ENCODE measurements at regions not wholly inside any gene's neighbourhood (a gene's known extent, or its start where the extent isn't known, plus 50 kb on each side); places are given as distances from the start of the nearest gene placed in this dataset.
"Not testable (repeated sequence)": the region's sequence is repeated elsewhere in the genome, so short reads cannot be mapped to it uniquely, and the experiment has no call there.

- Histone ChIP-seq H3K27ac (ENCODE audit: insufficient read depth in 1 of 2, low read depth in 1 of 2, low read length in 2 of 2, poor library complexity in 1 of 2, severe bottlenecking in 2 of 2) (no peak overlapping the region), H3K36me3 (ENCODE audit: control insufficient read depth in 4 of 4, insufficient read depth in 4 of 4, low read length in 3 of 4) (no peaks in the 10 kb centered on the region), H3K4me1 (ENCODE audit: control extremely low read depth in 1 of 4, control insufficient read depth in 4 of 4, insufficient read depth in 4 of 4, low read length in 3 of 4) (peaks cover 0 to 16% (median 12%) of the 10 kb centered on the region in 4 experiments), H3K27me3 (replicated peaks in 2 of 5; ENCODE audit: control insufficient read depth in 4 of 5, insufficient read depth in 5 of 5, low read length in 4 of 5) (peaks cover 0 to 47% (median 23%) of the 10 kb centered on the region in 5 experiments), H3K4me3 (ENCODE audit: control insufficient read depth in 1 of 7, extremely low read depth in 1 of 7, insufficient read depth in 4 of 7, low read depth in 2 of 7, low read length in 6 of 7) (peak overlapping the region in 6 of 7 experiments; percentile 10 to 64 (median 50)), H3K9me3 (ENCODE audit: control extremely low read depth in 1 of 5, control insufficient read depth in 4 of 5, insufficient read depth in 2 of 5, low read depth in 1 of 5, low read length in 4 of 5) (no peaks in the 10 kb centered on the region)
- WGBS (ENCODE audit: insufficient coverage), result 7% methylated on average over 26 of the region's 36 CpGs
- peak; percentile 8 to 45 (median 28) for DNase-seq
- POLR2A ChIA-PET, result no interaction called here
- CTCF ChIA-PET, result interaction anchor here (1.3 kb wide), 1 partner anchor 37 kb away, joined by 6 read pairs; no protein-coding TSS in a partner anchor
These were observed 82.1 kb downstream of the NENF start for GRCh38 chr1:212514782-212515181.

- Histone ChIP-seq H3K27me3 (replicated peaks in 2 of 5; ENCODE audit: control insufficient read depth in 4 of 5, insufficient read depth in 5 of 5, low read length in 4 of 5) (peaks cover 0 to 47% (median 23%) of the 10 kb centered on the region in 5 experiments), H3K4me1 (ENCODE audit: control extremely low read depth in 1 of 4, control insufficient read depth in 4 of 4, insufficient read depth in 4 of 4, low read length in 3 of 4) (peaks cover 0 to 16% (median 12%) of the 10 kb centered on the region in 4 experiments), H3K9me3 (ENCODE audit: control extremely low read depth in 1 of 5, control insufficient read depth in 4 of 5, insufficient read depth in 2 of 5, low read depth in 1 of 5, low read length in 4 of 5) (no peaks in the 10 kb centered on the region), H3K36me3 (ENCODE audit: control insufficient read depth in 4 of 4, insufficient read depth in 4 of 4, low read length in 3 of 4) (no peaks in the 10 kb centered on the region), H3K27ac (ENCODE audit: insufficient read depth in 1 of 2, low read depth in 1 of 2, low read length in 2 of 2, poor library complexity in 1 of 2, severe bottlenecking in 2 of 2) (no peak overlapping the region), H3K4me3 (ENCODE audit: control insufficient read depth in 1 of 7, extremely low read depth in 1 of 7, insufficient read depth in 4 of 7, low read depth in 2 of 7, low read length in 6 of 7) (peak overlapping the region in 2 of 7 experiments; percentile 13 to 64)
- CTCF ChIA-PET, result interaction anchor here (1.3 kb wide), 1 partner anchor 38 kb away, joined by 6 read pairs; no protein-coding TSS in a partner anchor
- whole genome bisulfite sequencing (ENCODE audit: insufficient coverage), result 71% methylated on average over 10 of the region's 12 CpGs
- peak in 2 of 3 donors; percentile 7 to 17 for DNase-seq
- POLR2A ChIA-PET, result no interaction called here
These were observed 82.6 kb downstream of the NENF start for GRCh38 chr1:212515329-212515760.

GRCh38 chr1:212516012-212516411 lies 83.3 kb downstream of the NENF start:
- DNase-seq; H3K27ac ChIP-seq (ENCODE audit: insufficient read depth in 1 of 2, low read depth in 1 of 2, low read length in 2 of 2, poor library complexity in 1 of 2, severe bottlenecking in 2 of 2); H3K36me3 ChIP-seq (ENCODE audit: control insufficient read depth in 4 of 4, insufficient read depth in 4 of 4, low read length in 3 of 4); CTCF ChIA-PET; H3K4me3 ChIP-seq (ENCODE audit: control insufficient read depth in 1 of 7, extremely low read depth in 1 of 7, insufficient read depth in 4 of 7, low read depth in 2 of 7, low read length in 6 of 7); H3K9me3 ChIP-seq (ENCODE audit: control extremely low read depth in 1 of 5, control insufficient read depth in 4 of 5, insufficient read depth in 2 of 5, low read depth in 1 of 5, low read length in 4 of 5); POLR2A ChIA-PET: not testable (repeated sequence)
- H3K27me3 ChIP-seq (replicated peaks in 2 of 5; ENCODE audit: control insufficient read depth in 4 of 5, insufficient read depth in 5 of 5, low read length in 4 of 5), result peaks cover 0 to 47% (median 23%) of the 10 kb centered on the region in 5 experiments
- WGBS (ENCODE audit: insufficient coverage), result 100% methylated on average over 2 of the region's 4 CpGs
- peaks cover 0 to 16% (median 12%) of the 10 kb centered on the region in 4 experiments for H3K4me1 ChIP-seq (ENCODE audit: control extremely low read depth in 1 of 4, control insufficient read depth in 4 of 4, insufficient read depth in 4 of 4, low read length in 3 of 4)

- no peaks in the 10 kb centered on the region for H3K36me3 ChIP-seq (ENCODE audit: control insufficient read depth in 4 of 4, insufficient read depth in 4 of 4, low read length in 3 of 4)
- CTCF ChIA-PET, result interaction anchor here (0.9 kb wide), 1 partner anchor 10 kb away, joined by 3 read pairs; no protein-coding TSS in a partner anchor
- no peaks in the 10 kb centered on the region for H3K9me3 ChIP-seq (ENCODE audit: control extremely low read depth in 1 of 5, control insufficient read depth in 4 of 5, insufficient read depth in 2 of 5, low read depth in 1 of 5, low read length in 4 of 5)
- peak; percentile 3 to 59 (median 48) for DNase-seq
- WGBS (ENCODE audit: insufficient coverage), result 90% methylated on average over 8 of the region's 14 CpGs
- no peak overlapping the region for H3K27ac ChIP-seq (ENCODE audit: insufficient read depth in 1 of 2, low read depth in 1 of 2, low read length in 2 of 2, poor library complexity in 1 of 2, severe bottlenecking in 2 of 2)
- peaks cover 0 to 34% (median 19%) of the 10 kb centered on the region in 5 experiments for H3K27me3 ChIP-seq (replicated peaks in 2 of 5; ENCODE audit: control insufficient read depth in 4 of 5, insufficient read depth in 5 of 5, low read length in 4 of 5)
- peaks cover 0 to 16% (median 12%) of the 10 kb centered on the region in 4 experiments for H3K4me1 ChIP-seq (ENCODE audit: control extremely low read depth in 1 of 4, control insufficient read depth in 4 of 4, insufficient read depth in 4 of 4, low read length in 3 of 4)
- H3K4me3 ChIP-seq (ENCODE audit: control insufficient read depth in 1 of 7, extremely low read depth in 1 of 7, insufficient read depth in 4 of 7, low read depth in 2 of 7, low read length in 6 of 7), result no peak overlapping the region
- POLR2A ChIA-PET, result no interaction called here
These were observed 85.7 kb downstream of the NENF start for GRCh38 chr1:212518188-212519054.

- Histone ChIP-seq H3K4me1 (ENCODE audit: control extremely low read depth in 1 of 4, control insufficient read depth in 4 of 4, insufficient read depth in 4 of 4, low read length in 3 of 4) (peaks cover 0 to 9% (median 7%) of the 10 kb centered on the region in 4 experiments), H3K4me3 (ENCODE audit: control insufficient read depth in 1 of 7, extremely low read depth in 1 of 7, insufficient read depth in 4 of 7, low read depth in 2 of 7, low read length in 6 of 7) (no peak overlapping the region), H3K9me3 (ENCODE audit: control extremely low read depth in 1 of 5, control insufficient read depth in 4 of 5, insufficient read depth in 2 of 5, low read depth in 1 of 5, low read length in 4 of 5) (no peaks in the 10 kb centered on the region), H3K27ac (ENCODE audit: insufficient read depth in 1 of 2, low read depth in 1 of 2, low read length in 2 of 2, poor library complexity in 1 of 2, severe bottlenecking in 2 of 2) (no peak overlapping the region), H3K27me3 (replicated peaks in 2 of 5; ENCODE audit: control insufficient read depth in 4 of 5, insufficient read depth in 5 of 5, low read length in 4 of 5) (peaks cover 0 to 27% (median 15%) of the 10 kb centered on the region in 5 experiments), H3K36me3 (ENCODE audit: control insufficient read depth in 4 of 4, insufficient read depth in 4 of 4, low read length in 3 of 4) (no peaks in the 10 kb centered on the region)
- ChIA-PET CTCF (interaction anchor here (0.9 kb wide), 1 partner anchor 10 kb away, joined by 3 read pairs; no protein-coding TSS in a partner anchor), POLR2A (no interaction called here)
- WGBS (ENCODE audit: insufficient coverage), result no CpG with 5 or more reads among the region's 2 CpGs
- DNase-seq, result no peak
These were observed 86.4 kb downstream of the NENF start for GRCh38 chr1:212519131-212519530.

- no peaks in the 10 kb centered on the region for H3K4me1 ChIP-seq (ENCODE audit: control extremely low read depth in 1 of 4, control insufficient read depth in 4 of 4, insufficient read depth in 4 of 4, low read length in 3 of 4)
- no peaks in the 10 kb centered on the region for H3K9me3 ChIP-seq (ENCODE audit: control extremely low read depth in 1 of 5, control insufficient read depth in 4 of 5, insufficient read depth in 2 of 5, low read depth in 1 of 5, low read length in 4 of 5)
- ChIA-PET POLR2A (no interaction called here), CTCF (no interaction called here)
- H3K27me3 ChIP-seq (replicated peaks in 2 of 5; ENCODE audit: control insufficient read depth in 4 of 5, insufficient read depth in 5 of 5, low read length in 4 of 5), result peaks cover 0 to 16% (median 14%) of the 10 kb centered on the region in 5 experiments
- no peaks in the 10 kb centered on the region for H3K36me3 ChIP-seq (ENCODE audit: control insufficient read depth in 4 of 4, insufficient read depth in 4 of 4, low read length in 3 of 4)
- no peak overlapping the region for H3K27ac ChIP-seq (ENCODE audit: insufficient read depth in 1 of 2, low read depth in 1 of 2, low read length in 2 of 2, poor library complexity in 1 of 2, severe bottlenecking in 2 of 2)
- no peak for DNase-seq
- no peak overlapping the region for H3K4me3 ChIP-seq (ENCODE audit: control insufficient read depth in 1 of 7, extremely low read depth in 1 of 7, insufficient read depth in 4 of 7, low read depth in 2 of 7, low read length in 6 of 7)
These were observed 87.6 kb downstream of the NENF start for GRCh38 chr1:212520299-212520698.

- POLR2A ChIA-PET, result no interaction called here
- no peak overlapping the region for H3K4me3 ChIP-seq (ENCODE audit: control insufficient read depth in 1 of 7, extremely low read depth in 1 of 7, insufficient read depth in 4 of 7, low read depth in 2 of 7, low read length in 6 of 7)
- H3K36me3 ChIP-seq (ENCODE audit: control insufficient read depth in 4 of 4, insufficient read depth in 4 of 4, low read length in 3 of 4), result no peaks in the 10 kb centered on the region
- no peak for DNase-seq
- WGBS (ENCODE audit: insufficient coverage), result 100% methylated on average over 5 of the region's 5 CpGs
- H3K27ac ChIP-seq (ENCODE audit: insufficient read depth in 1 of 2, low read depth in 1 of 2, low read length in 2 of 2, poor library complexity in 1 of 2, severe bottlenecking in 2 of 2), result no peak overlapping the region
- no peaks in the 10 kb centered on the region for H3K4me1 ChIP-seq (ENCODE audit: control extremely low read depth in 1 of 4, control insufficient read depth in 4 of 4, insufficient read depth in 4 of 4, low read length in 3 of 4)
- no peaks in the 10 kb centered on the region for H3K9me3 ChIP-seq (ENCODE audit: control extremely low read depth in 1 of 5, control insufficient read depth in 4 of 5, insufficient read depth in 2 of 5, low read depth in 1 of 5, low read length in 4 of 5)
- peaks cover 0 to 12% (median 9%) of the 10 kb centered on the region in 5 experiments for H3K27me3 ChIP-seq (replicated peaks in 2 of 5; ENCODE audit: control insufficient read depth in 4 of 5, insufficient read depth in 5 of 5, low read length in 4 of 5)
- CTCF ChIA-PET, result no interaction called here
These were observed 87.8 kb upstream of the ATF3 start for GRCh38 chr1:212520746-212521145.
